HG03571 (cell line): ENCODE measurements at regions not wholly inside any gene's neighbourhood (a gene's known extent, or its start where the extent isn't known, plus 50 kb on each side); places are given as distances from the start of the nearest gene placed in this dataset.

Experiments
- ATAC-seq: cut with Tn5 transposase; IDR thresholded peaks from one replicate; pipeline ENCODE4 v1.9.1; 2021; ENCODE audit not compliant: unreplicated experiment

GRCh38 chr13:97559981-97560380, 126.0 kb downstream of the RAP2A start:
- ATAC-seq, result no peak

GRCh38 chr13:97561182-97561581, 127.2 kb downstream of the RAP2A start:
- no peak for ATAC-seq

DNA sequence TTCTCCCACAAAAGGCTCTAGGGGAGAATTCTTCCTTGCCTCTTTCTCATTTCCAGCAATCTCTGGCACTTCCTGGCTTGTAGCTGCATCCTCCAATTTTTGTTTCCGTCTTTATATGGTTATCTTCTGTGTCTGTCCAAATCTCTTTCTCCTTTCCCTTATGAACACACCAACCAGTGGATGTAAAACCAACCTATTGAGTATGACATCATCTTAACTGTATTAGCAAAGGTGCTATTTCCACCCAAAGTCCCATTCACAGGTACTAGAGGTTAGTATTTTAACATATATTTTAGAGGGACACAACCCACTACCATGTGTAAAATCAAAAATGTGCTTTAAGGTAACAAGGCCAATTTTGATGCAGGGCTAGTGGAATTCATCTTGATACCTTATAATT, 129.0 kb downstream of the RAP2A start:
- no peak for ATAC-seq

GRCh38 chr13:97564956-97565355, 131.0 kb downstream of the RAP2A start:
- ATAC-seq, result no peak

- ATAC-seq, result no peak
Observed at GRCh38 chr13:97565906-97566305, 131.9 kb downstream of the RAP2A start.

DNA sequence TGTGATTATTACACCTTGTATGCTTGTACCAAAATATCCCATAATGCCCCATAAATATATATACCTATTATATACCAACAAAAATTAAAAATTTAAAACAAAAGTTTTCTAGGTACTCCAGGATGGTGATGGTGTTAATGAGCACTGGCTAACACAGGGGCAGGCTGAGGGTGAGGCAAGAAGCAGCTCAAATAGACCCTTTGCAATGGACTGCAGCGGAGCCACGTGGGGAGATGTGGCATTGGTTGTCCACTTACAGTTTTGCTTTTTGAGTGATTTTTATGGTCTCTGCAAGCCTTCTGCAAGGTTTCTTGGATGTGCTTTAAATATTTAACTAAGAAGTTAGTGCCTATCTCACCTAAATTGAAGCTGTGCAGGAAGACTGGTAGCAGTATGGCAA, 132.9 kb downstream of the RAP2A start:
- ATAC-seq, result no peak

DNA sequence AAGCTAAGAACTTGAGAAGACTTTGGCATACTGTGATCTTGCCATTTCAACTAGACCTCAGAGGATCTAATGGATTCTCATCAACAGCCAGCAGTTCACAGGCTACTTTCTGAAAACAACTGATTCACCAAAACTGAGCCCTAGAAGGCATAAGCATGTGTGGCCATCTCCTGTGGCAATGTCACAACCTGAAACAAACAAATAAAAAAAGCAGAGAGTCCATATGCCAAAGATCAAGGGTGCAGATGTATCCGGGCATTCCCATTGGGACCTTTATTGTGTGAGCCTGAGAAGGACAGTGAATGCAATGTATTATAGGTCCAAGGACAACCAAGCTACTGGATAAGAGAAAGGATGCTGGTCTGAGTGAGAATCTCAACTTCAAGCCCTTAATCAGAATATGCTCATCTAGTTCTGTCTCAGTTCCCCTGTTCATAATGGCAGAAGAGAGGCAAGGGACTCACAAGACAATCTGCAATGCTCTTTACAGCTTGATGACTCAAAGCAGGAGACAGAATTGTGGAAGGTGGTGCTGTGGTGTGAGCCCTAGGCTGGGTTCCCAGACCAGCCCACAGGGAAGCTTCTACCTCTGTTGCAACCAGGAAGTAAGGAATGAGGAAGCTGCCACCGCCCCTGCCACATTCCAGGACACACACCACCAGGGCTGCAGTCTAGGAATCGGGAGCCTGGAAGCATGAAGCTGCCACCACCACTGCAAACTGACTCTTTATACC, 133.7 kb downstream of the RAP2A start:
- ATAC-seq, result peak; percentile 83

- ATAC-seq, result no peak
Observed at GRCh38 chr13:97568850-97569249, 134.9 kb downstream of the RAP2A start.

- ATAC-seq, result no peak
Observed at GRCh38 chr13:97569841-97570240, 135.9 kb downstream of the RAP2A start.

DNA sequence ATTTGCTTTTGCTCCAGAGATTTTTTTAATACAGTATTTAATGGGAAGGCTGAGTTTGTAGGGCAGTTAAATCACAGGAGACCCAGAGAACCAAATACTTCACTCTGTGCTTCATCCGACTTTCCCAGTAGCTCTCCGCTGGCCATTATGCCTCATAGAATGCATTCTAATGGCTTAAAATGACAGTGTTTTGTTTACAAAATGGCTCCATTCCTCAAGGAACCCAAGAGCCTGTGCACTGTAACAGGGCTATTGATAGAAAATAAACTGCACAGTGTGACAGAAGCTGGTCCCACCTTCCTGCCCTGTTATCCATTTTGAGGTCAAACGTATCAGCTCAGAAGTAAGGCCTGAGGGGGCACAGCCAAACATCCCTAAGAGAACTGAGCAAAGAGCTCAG, 136.5 kb downstream of the RAP2A start:
- ATAC-seq, result no peak

DNA sequence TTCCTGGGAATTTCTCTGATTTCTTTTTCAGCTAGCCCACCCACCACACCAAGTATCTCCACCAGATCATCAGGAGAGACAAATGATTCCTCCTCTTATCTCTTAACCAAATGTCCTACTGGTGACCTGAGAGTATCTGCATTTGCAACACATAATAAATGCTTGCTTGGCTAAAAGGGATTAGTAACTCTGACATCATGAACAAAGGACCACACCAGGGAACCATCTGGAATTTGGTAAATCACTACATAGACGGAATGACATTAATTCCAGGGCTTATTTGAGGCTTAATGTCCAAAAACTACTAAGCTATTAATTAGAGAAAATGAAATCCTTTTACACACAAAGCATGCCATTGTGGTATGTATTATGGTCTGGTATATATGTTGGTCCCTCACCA, 139.0 kb downstream of the RAP2A start:
- ATAC-seq, result no peak

GRCh38 chr13:97574926-97575325, 141.0 kb downstream of the RAP2A start:
- no peak for ATAC-seq

GRCh38 chr13:97577026-97577425, 143.1 kb downstream of the RAP2A start:
- no peak for ATAC-seq

DNA sequence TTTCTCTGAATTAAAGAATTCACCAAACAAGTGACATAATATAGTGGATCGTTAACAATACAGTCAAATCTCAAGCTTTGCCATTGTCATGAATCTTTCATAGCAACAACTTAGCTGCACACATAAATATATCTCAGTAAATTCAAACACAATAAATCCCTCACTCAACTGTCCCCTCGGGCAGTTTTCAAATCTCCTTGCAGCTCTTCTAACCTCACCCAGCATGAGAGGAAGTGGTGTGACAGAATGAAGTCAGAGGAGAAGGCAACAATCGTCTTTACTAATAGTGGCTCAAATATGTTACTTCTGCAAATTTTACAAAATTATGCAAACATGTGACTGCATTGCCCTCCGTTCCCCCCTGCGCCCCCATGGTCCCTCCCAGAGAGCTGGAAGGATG, 148.2 kb downstream of the RAP2A start:
- no peak for ATAC-seq

DNA sequence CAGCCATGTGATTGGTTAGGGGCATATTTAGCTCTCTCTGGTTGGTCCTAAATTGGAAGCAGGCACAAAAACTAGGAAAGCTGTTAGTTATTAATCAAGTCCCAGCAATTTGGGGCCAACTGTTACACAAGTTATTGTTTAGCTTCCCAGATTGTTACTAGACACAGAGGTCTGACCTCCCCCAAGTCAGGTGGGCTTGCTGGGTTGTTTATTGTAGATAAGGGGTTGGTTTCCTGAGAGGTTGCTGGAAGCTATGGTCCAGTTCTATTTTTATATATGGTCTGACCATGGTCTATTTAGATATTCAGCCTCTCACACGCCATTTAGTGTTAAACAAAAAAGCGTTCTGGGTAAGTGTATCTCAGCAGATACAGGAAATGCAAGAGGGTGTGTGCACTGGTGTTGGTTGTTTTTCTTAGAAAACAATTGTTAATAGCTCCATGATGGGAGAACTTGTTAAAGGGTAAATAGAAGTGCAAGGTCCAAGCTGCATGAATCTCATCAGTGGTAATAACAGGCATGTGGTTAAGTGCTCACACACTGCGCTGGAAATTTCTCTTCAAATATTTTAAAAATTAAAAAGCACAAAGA, 150.0 kb downstream of the RAP2A start:
- no peak for ATAC-seq

DNA sequence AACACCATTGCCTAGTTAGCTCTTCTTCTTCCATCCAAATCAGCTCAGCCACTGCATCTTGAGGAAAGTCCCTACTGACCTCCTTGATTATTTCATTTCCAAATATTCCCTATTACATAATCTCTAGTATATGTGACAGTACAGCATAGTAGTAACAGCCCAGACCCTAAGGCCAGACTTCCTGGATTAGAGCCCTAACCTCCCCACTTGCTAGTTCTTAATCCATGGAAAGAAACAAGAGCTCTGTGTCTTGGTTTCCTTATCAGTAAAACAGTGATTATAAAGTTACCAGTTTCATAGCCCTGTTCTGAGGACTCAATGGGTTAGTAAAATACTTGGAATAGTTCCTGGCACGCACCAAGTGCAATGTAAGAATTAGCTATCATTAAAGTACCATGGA, 153.0 kb downstream of the RAP2A start:
- ATAC-seq, result no peak

GRCh38 chr13:97588993-97589392, 155.0 kb downstream of the RAP2A start:
- no peak for ATAC-seq

DNA sequence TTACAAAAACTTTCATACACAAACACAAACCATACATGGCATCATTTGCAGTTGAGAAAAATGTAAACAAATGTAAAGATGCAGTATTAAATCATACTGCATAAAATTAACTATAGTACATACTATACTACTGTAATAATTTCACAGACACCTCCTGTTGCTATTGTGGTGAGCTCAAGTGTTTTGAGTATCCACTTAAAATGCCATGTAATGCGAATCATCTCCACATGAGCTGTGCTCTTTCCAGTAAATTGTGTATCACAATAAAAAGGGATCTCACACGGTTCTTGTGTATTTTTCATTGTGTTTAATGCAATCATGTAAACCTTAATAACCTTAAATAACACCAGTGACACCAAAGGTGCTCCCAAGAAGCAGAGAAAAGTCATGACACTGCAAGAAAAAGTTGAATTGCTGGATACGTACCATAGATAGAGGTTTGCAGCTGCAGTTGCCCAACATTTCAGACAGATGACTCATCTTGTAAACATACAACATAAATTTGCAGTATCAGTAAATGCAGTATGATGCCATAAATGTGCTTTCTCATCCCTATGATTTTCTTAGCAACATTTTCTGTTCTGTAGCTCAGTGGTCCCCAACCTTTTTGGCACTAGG, 166.6 kb downstream of the RAP2A start:
- ATAC-seq, result no peak

DNA sequence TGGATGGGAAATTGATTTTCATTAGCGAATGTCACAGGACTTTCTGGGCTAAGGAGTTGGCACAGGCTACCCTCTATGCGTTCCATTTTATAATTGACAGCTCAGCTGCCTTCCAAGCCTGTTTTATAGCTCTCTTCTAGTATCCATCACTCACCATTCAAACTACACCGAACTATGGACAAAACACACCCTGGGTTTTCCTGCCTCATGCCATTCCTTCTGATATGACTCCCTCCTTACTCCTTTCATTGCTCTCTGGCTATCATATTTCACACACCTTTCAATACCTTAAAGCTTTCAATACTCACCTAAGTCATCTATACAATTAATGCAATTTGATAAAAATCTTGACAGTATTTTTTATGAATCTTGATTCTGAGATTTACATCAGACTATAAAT, 181.3 kb downstream of the RAP2A start:
- no peak for ATAC-seq

GRCh38 chr13:97616385-97616784, 182.4 kb downstream of the RAP2A start:
- no peak for ATAC-seq

GRCh38 chr13:97621025-97621424, 187.1 kb downstream of the RAP2A start:
- ATAC-seq, result no peak

GRCh38 chr13:97621631-97622030, 187.7 kb downstream of the RAP2A start:
- ATAC-seq, result no peak

- ATAC-seq, result no peak
Observed at GRCh38 chr13:97627566-97627965, 193.6 kb downstream of the RAP2A start.
